ENCODE measurements at regions not wholly inside any gene's neighbourhood (a gene's known extent, or its start where the extent isn't known, plus 50 kb on each side); places are given as distances from the start of the nearest gene placed in this dataset.
"Not testable (repeated sequence)": the region's sequence is repeated elsewhere in the genome, so short reads cannot be mapped to it uniquely, and the experiment has no call there.

- H2AK9ac ChIP-seq (replicated peaks; ENCODE audit: low read depth, low read length, poor library complexity); H4K91ac ChIP-seq (ENCODE audit: insufficient read depth, low read depth, low read length); dilution Hi-C loops (cut with HindIII; ENCODE audit: low sequenced_read_pairs, unreplicated experiment); BruUV-seq (replicated peaks); H2BK5ac ChIP-seq (ENCODE audit: low read depth, low read length, poor library complexity, severe bottlenecking); H3K27me3 ChIP-seq (ENCODE audit: control insufficient read depth, insufficient read depth, low read length); CTCF ChIA-PET; H2AFZ ChIP-seq (replicated peaks; ENCODE audit: low read length, poor library complexity); H4K20me1 ChIP-seq (ENCODE audit: insufficient read depth, low read length); H3K4me2 ChIP-seq (ENCODE audit: low read depth, low read length); H3K4ac ChIP-seq (ENCODE audit: low read depth, low read length); H3K9me1 ChIP-seq (ENCODE audit: insufficient read depth, low read length); H3K23ac ChIP-seq (ENCODE audit: low read depth, low read length); H3K4me3 ChIP-seq (ENCODE audit: insufficient read depth, low read depth, low read length); H3K18ac ChIP-seq (ENCODE audit: low read depth, low read length); H3K4me1 ChIP-seq (ENCODE audit: control insufficient read depth, insufficient read depth, low read length); H3K27ac ChIP-seq (ENCODE audit: insufficient read depth, low read length); intact Hi-C loops (cut with micrococcal nuclease); H2BK120ac ChIP-seq (ENCODE audit: low read depth, low read length); H3K56ac ChIP-seq (ENCODE audit: extremely low read depth, insufficient read depth, low read length); H3K79me1 ChIP-seq (ENCODE audit: low read depth in 1 of 2, low read length in 2 of 2); H4K8ac ChIP-seq (ENCODE audit: low read depth in 2 of 2, low read length in 2 of 2); DNase-seq; H2BK15ac ChIP-seq (ENCODE audit: low read depth, low read length); H2BK20ac ChIP-seq (ENCODE audit: low read depth, low read length); H3K14ac ChIP-seq (replicated peaks; ENCODE audit: low read depth, low read length); in situ Hi-C loops (cut with MboI; ENCODE audit: low sequenced_read_pairs); ATAC-seq (ENCODE audit: low read depth); H3K36me3 ChIP-seq (ENCODE audit: control insufficient read depth, insufficient read depth, low read length); H2AK5ac ChIP-seq (ENCODE audit: low read depth, low read length); H4K5ac ChIP-seq (ENCODE audit: low read depth, low read length); H3K9me3 ChIP-seq (ENCODE audit: control insufficient read depth, insufficient read depth, low read length); H3K9ac ChIP-seq (ENCODE audit: low read depth, low read length); POLR2A ChIA-PET (ENCODE audit: unreplicated experiment): not testable (repeated sequence)
- 52% methylated on average over 5 of the region's 20 CpGs; no CpG with 5 or more reads in 1 of the 2 experiments for WGBS, 2 experiments (ENCODE audit: extremely low coverage in 2 of 2, insufficient read length in 1 of 2)
These were observed 237.5 kb downstream of the ANKRD30B start for GRCh38 chr18:14985291-14986013.

- H3K36me3 ChIP-seq (ENCODE audit: control insufficient read depth, insufficient read depth, low read length); intact Hi-C loops (cut with micrococcal nuclease); H2AK9ac ChIP-seq (replicated peaks; ENCODE audit: low read depth, low read length, poor library complexity); H3K14ac ChIP-seq (replicated peaks; ENCODE audit: low read depth, low read length); H3K4me3 ChIP-seq (ENCODE audit: insufficient read depth, low read depth, low read length); H3K27me3 ChIP-seq (ENCODE audit: control insufficient read depth, insufficient read depth, low read length); H4K8ac ChIP-seq (ENCODE audit: low read depth in 2 of 2, low read length in 2 of 2); H3K23ac ChIP-seq (ENCODE audit: low read depth, low read length); DNase-seq; H2AFZ ChIP-seq (replicated peaks; ENCODE audit: low read length, poor library complexity); H3K56ac ChIP-seq (ENCODE audit: extremely low read depth, insufficient read depth, low read length); POLR2A ChIA-PET (ENCODE audit: unreplicated experiment); H3K9me3 ChIP-seq (ENCODE audit: control insufficient read depth, insufficient read depth, low read length); dilution Hi-C loops (cut with HindIII; ENCODE audit: low sequenced_read_pairs, unreplicated experiment); H3K9me1 ChIP-seq (ENCODE audit: insufficient read depth, low read length); H2BK20ac ChIP-seq (ENCODE audit: low read depth, low read length); H3K4me2 ChIP-seq (ENCODE audit: low read depth, low read length); H3K18ac ChIP-seq (ENCODE audit: low read depth, low read length); H3K9ac ChIP-seq (ENCODE audit: low read depth, low read length); BruUV-seq (replicated peaks); H3K79me1 ChIP-seq (ENCODE audit: low read depth in 1 of 2, low read length in 2 of 2); in situ Hi-C loops (cut with MboI; ENCODE audit: low sequenced_read_pairs); H3K27ac ChIP-seq (ENCODE audit: insufficient read depth, low read length); H4K5ac ChIP-seq (ENCODE audit: low read depth, low read length); H2AK5ac ChIP-seq (ENCODE audit: low read depth, low read length); H4K91ac ChIP-seq (ENCODE audit: insufficient read depth, low read depth, low read length); H4K20me1 ChIP-seq (ENCODE audit: insufficient read depth, low read length); CTCF ChIA-PET; H2BK120ac ChIP-seq (ENCODE audit: low read depth, low read length); H3K4ac ChIP-seq (ENCODE audit: low read depth, low read length); ATAC-seq (ENCODE audit: low read depth); H2BK5ac ChIP-seq (ENCODE audit: low read depth, low read length, poor library complexity, severe bottlenecking); H3K4me1 ChIP-seq (ENCODE audit: control insufficient read depth, insufficient read depth, low read length); H2BK15ac ChIP-seq (ENCODE audit: low read depth, low read length): not testable (repeated sequence)
- no CpG with 5 or more reads among the region's 3 CpGs for WGBS, 2 experiments (ENCODE audit: extremely low coverage in 2 of 2, insufficient read length in 1 of 2)
These were observed 239.4 kb downstream of the ANKRD30B start for GRCh38 chr18:14987377-14987776.
